ENCODE measurements at regions not wholly inside any gene's neighbourhood (a gene's known extent, or its start where the extent isn't known, plus 50 kb on each side); places are given as distances from the start of the nearest gene placed in this dataset.
"Not testable (repeated sequence)": the region's sequence is repeated elsewhere in the genome, so short reads cannot be mapped to it uniquely, and the experiment has no call there.

DNA sequence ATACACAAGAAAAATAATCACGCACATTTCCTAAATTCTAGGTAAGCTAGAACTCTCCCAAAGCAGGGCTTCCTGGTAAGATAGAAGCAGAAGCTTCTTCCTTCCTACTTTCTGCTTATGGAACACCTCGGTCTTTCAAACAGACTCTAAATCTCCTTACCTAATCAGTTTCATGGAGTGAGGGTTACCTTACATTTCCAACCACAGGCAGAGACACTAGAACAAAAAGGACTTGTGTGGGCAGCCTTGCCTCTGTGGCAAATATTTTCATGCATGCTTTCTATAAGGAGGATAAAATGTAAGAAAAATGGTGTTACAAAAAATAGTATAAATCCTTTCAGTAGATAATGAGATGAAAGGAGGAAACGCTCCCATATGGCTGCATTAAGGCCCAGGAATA is 386.3 kb upstream of the SMIM30 start:
- Mint-ChIP-seq H3K27me3 (ENCODE audit: low read depth in 3 of 3) (peaks cover 0 to 2% (median 0%) of the 10 kb centered on the region in 3 donors), H3K9me3 (peaks cover 0 to 8% (median 0%) of the 10 kb centered on the region in 7 donors), H3K27ac (no peak overlapping the region), H3K4me3 (no peak overlapping the region), H3K36me3 (no peaks in the 10 kb centered on the region), H3K4me1 (no peaks in the 10 kb centered on the region)
- Histone ChIP-seq H3K27me3 (ENCODE audit: control insufficient read depth in 2 of 2, insufficient read depth in 2 of 2, low read length in 2 of 2) (no peaks in the 10 kb centered on the region), H3K9me3 (replicated peaks in 1 of 2; ENCODE audit: control insufficient read depth in 1 of 2, insufficient read depth in 1 of 2, low read length in 2 of 2) (peaks cover 0 to 5% of the 10 kb centered on the region in 2 donors), H3K9ac (ENCODE audit: insufficient read depth, low read length, poor library complexity, severe bottlenecking) (no peak overlapping the region), H3K27ac (ENCODE audit: low read depth in 1 of 2, low read length in 2 of 2) (no peak overlapping the region), H3K4me3 (replicated peaks in 1 of 3; ENCODE audit: low read depth in 2 of 3, low read length in 3 of 3) (no peak overlapping the region), H2AFZ (ENCODE audit: insufficient read depth, low read depth, low read length, poor library complexity, severe bottlenecking) (no peak overlapping the region), H3K79me2 (ENCODE audit: insufficient read depth, low read length) (no peaks in the 10 kb centered on the region), H3K36me3 (replicated peaks in 1 of 2; ENCODE audit: control insufficient read depth in 1 of 2, insufficient read depth in 2 of 2, low read length in 2 of 2) (no peaks in the 10 kb centered on the region), H3K4me1 (ENCODE audit: control insufficient read depth in 1 of 2, insufficient read depth in 2 of 2, low read length in 2 of 2) (no peaks in the 10 kb centered on the region), H3K4me2 (replicated peaks; ENCODE audit: extremely low read depth, low read length, poor library complexity, severe bottlenecking) (no peak overlapping the region), H4K20me1 (ENCODE audit: insufficient read depth, low read length) (no peaks in the 10 kb centered on the region)
- no peak for DNase-seq
- intact Hi-C loops (cut with micrococcal nuclease), result no loop called here
- TF ChIP-seq, protein P1, sequence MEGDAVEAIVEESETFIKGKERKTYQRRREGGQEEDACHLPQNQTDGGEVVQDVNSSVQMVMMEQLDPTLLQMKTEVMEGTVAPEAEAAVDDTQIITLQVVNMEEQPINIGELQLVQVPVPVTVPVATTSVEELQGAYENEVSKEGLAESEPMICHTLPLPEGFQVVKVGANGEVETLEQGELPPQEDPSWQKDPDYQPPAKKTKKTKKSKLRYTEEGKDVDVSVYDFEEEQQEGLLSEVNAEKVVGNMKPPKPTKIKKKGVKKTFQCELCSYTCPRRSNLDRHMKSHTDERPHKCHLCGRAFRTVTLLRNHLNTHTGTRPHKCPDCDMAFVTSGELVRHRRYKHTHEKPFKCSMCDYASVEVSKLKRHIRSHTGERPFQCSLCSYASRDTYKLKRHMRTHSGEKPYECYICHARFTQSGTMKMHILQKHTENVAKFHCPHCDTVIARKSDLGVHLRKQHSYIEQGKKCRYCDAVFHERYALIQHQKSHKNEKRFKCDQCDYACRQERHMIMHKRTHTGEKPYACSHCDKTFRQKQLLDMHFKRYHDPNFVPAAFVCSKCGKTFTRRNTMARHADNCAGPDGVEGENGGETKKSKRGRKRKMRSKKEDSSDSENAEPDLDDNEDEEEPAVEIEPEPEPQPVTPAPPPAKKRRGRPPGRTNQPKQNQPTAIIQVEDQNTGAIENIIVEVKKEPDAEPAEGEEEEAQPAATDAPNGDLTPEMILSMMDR (IDR thresholded peaks at IDR 0.05), result no peak
- no CpG with 5 or more reads among the region's 3 CpGs for WGBS (ENCODE audit: insufficient coverage)

DNA sequence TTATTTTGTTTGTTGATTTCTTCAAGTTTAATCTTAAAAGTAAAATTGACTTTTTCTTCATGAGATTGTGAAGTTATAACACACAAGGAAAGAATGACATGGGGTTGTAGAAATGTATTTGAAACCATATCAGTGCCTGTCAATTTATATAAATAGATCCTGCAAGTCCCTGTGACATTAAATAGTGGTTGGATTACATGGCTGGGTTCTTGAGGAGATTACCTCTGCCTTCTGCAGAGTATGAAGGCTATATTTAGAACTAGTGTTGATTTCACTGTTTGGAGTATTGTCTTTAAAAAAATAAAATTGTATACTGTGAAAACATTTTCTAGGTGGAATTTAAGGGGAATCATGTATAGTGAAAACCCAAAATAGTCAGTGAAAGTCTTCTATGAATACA is 385.8 kb upstream of the SMIM30 start:
- no peaks in the 10 kb centered on the region for H4K20me1 ChIP-seq (ENCODE audit: insufficient read depth, low read length)
- H3K4me3 Mint-ChIP-seq, result no peak overlapping the region
- peaks cover 0 to 8% (median 0%) of the 10 kb centered on the region in 7 donors for H3K9me3 Mint-ChIP-seq
- H3K36me3 ChIP-seq (replicated peaks in 1 of 2; ENCODE audit: control insufficient read depth in 1 of 2, insufficient read depth in 2 of 2, low read length in 2 of 2), result no peaks in the 10 kb centered on the region
- no peaks in the 10 kb centered on the region for H3K4me1 ChIP-seq (ENCODE audit: control insufficient read depth in 1 of 2, insufficient read depth in 2 of 2, low read length in 2 of 2)
- intact Hi-C loops (cut with micrococcal nuclease), result no loop called here
- no peak overlapping the region for H3K27ac Mint-ChIP-seq
- H3K4me2 ChIP-seq (replicated peaks; ENCODE audit: extremely low read depth, low read length, poor library complexity, severe bottlenecking), result no peak overlapping the region
- H3K27me3 ChIP-seq (ENCODE audit: control insufficient read depth in 2 of 2, insufficient read depth in 2 of 2, low read length in 2 of 2), result no peaks in the 10 kb centered on the region
- no peaks in the 10 kb centered on the region for H3K4me1 Mint-ChIP-seq
- H3K36me3 Mint-ChIP-seq, result no peaks in the 10 kb centered on the region
- no peak overlapping the region for H3K27ac ChIP-seq (ENCODE audit: low read depth in 1 of 2, low read length in 2 of 2)
- no peak overlapping the region for H3K4me3 ChIP-seq (replicated peaks in 1 of 3; ENCODE audit: low read depth in 2 of 3, low read length in 3 of 3)
- TF ChIP-seq, protein P1 (IDR thresholded peaks at IDR 0.05), result no peak
- DNase-seq, result no peak
- H3K9me3 ChIP-seq (replicated peaks in 1 of 2; ENCODE audit: control insufficient read depth in 1 of 2, insufficient read depth in 1 of 2, low read length in 2 of 2), result peaks cover 0 to 5% of the 10 kb centered on the region in 2 donors
- H3K9ac ChIP-seq (ENCODE audit: insufficient read depth, low read length, poor library complexity, severe bottlenecking), result no peak overlapping the region
- H2AFZ ChIP-seq (ENCODE audit: insufficient read depth, low read depth, low read length, poor library complexity, severe bottlenecking), result no peak overlapping the region
- peaks cover 0 to 2% (median 0%) of the 10 kb centered on the region in 3 donors for H3K27me3 Mint-ChIP-seq (ENCODE audit: low read depth in 3 of 3)
- no peaks in the 10 kb centered on the region for H3K79me2 ChIP-seq (ENCODE audit: insufficient read depth, low read length)

GRCh38 chr7:113496586-113496985 is 378.2 kb upstream of the SMIM30 start:
- H3K36me3 ChIP-seq (replicated peaks in 1 of 2; ENCODE audit: control insufficient read depth in 1 of 2, insufficient read depth in 2 of 2, low read length in 2 of 2); H2AFZ ChIP-seq (ENCODE audit: insufficient read depth, low read depth, low read length, poor library complexity, severe bottlenecking); H3K27ac Mint-ChIP-seq; H3K9me3 Mint-ChIP-seq; H3K4me3 Mint-ChIP-seq; H3K27ac ChIP-seq (ENCODE audit: low read depth in 1 of 2, low read length in 2 of 2); H3K27me3 Mint-ChIP-seq (ENCODE audit: low read depth in 3 of 3); DNase-seq; H3K4me2 ChIP-seq (replicated peaks; ENCODE audit: extremely low read depth, low read length, poor library complexity, severe bottlenecking); H3K9me3 ChIP-seq (replicated peaks in 1 of 2; ENCODE audit: control insufficient read depth in 1 of 2, insufficient read depth in 1 of 2, low read length in 2 of 2); intact Hi-C loops (cut with micrococcal nuclease); H3K79me2 ChIP-seq (ENCODE audit: insufficient read depth, low read length); H3K36me3 Mint-ChIP-seq; H3K4me1 Mint-ChIP-seq; H4K20me1 ChIP-seq (ENCODE audit: insufficient read depth, low read length); H3K4me3 ChIP-seq (replicated peaks in 1 of 3; ENCODE audit: low read depth in 2 of 3, low read length in 3 of 3); H3K9ac ChIP-seq (ENCODE audit: insufficient read depth, low read length, poor library complexity, severe bottlenecking); H3K27me3 ChIP-seq (ENCODE audit: control insufficient read depth in 2 of 2, insufficient read depth in 2 of 2, low read length in 2 of 2); H3K4me1 ChIP-seq (ENCODE audit: control insufficient read depth in 1 of 2, insufficient read depth in 2 of 2, low read length in 2 of 2): not testable (repeated sequence)
- WGBS (ENCODE audit: insufficient coverage), result no CpG with 5 or more reads among the region's 3 CpGs

Measured in CD14-positive monocyte (primary cell).